IPS DF 6.9 (cell line): ENCODE measurements at regions not wholly inside any gene's neighbourhood (a gene's known extent, or its start where the extent isn't known, plus 50 kb on each side); places are given as distances from the start of the nearest gene placed in this dataset.

ENCODE experiments used
- DNase-seq: peaks from one replicate; pipeline ENCODE4 v3.0.0-alpha.2; 2013; ENCODE audit warnings: low read depth, low spot score
- H3K27ac ChIP-seq: one replicate; pipeline ENCODE4 v1.5.1; 2013; ENCODE audit warnings: low read length, control low read depth
- H3K27me3 ChIP-seq: 2 replicates; pipeline ENCODE4 v1.6.1; 2013; ENCODE audit warnings: mild to moderate bottlenecking, low read length; ENCODE audit not compliant: control insufficient read depth, insufficient read depth
- H3K36me3 ChIP-seq: 2 replicates; pipeline ENCODE4 v1.6.1; 2013; ENCODE audit warnings: low read length; ENCODE audit not compliant: control insufficient read depth, insufficient read depth
- H3K4me1 ChIP-seq: 2 replicates; pipeline ENCODE4 v1.6.1; 2013; ENCODE audit warnings: low read length; ENCODE audit not compliant: control insufficient read depth, insufficient read depth
- H3K4me3 ChIP-seq: 2 replicates; pipeline ENCODE4 v1.5.1; 2013; ENCODE audit warnings: mild to moderate bottlenecking, low read length
- H3K9me3 ChIP-seq: 2 replicates; pipeline ENCODE4 v1.6.1; 2013; ENCODE audit warnings: low read length, inconsistent platforms; ENCODE audit not compliant: control insufficient read depth, insufficient read depth
- WGBS: extraction: QIAGEN DNeasy Blood & Tissue Kit; methylation state at CpG from one replicate; pipeline ENCODE4 v1.1.7; 2013; ENCODE audit warnings: mixed read lengths, missing lambda C conversion rate; ENCODE audit not compliant: insufficient read length, insufficient coverage; 5-methylcytosine and 5-hydroxymethylcytosine counted together

- H3K36me3 ChIP-seq = 0 out of 2 replicates have a peak, but pooled peaks cover 4% of the 10 kb centered on the region
- peaks cover 13% of the 10 kb centered on the region for H3K4me1 ChIP-seq
- no peaks in the 10 kb centered on the region for H3K27me3 ChIP-seq
- no peaks in the 10 kb centered on the region for H3K9me3 ChIP-seq
- no peak overlapping the region for H3K27ac ChIP-seq
- no peak for DNase-seq
- WGBS = no CpG with 5 or more reads among the region's 6 CpGs
- H3K4me3 ChIP-seq = no peak overlapping the region
These were observed 100.1 kb upstream of the FAM20C start for GRCh38 chr7:92231-92674.

GRCh38 chr7:92888-93672, 99.3 kb upstream of the FAM20C start:
- no peaks in the 10 kb centered on the region for H3K27me3 ChIP-seq
- DNase-seq = no peak
- peaks cover 13% of the 10 kb centered on the region for H3K4me1 ChIP-seq
- 0 out of 2 replicates have a peak, but pooled peaks cover 4% of the 10 kb centered on the region for H3K36me3 ChIP-seq
- no CpG with 5 or more reads among the region's 27 CpGs for WGBS
- no peak overlapping the region for H3K27ac ChIP-seq
- no peaks in the 10 kb centered on the region for H3K9me3 ChIP-seq
- H3K4me3 ChIP-seq = no peak overlapping the region

GRCh38 chr7:94251-94801, 98.0 kb upstream of the FAM20C start:
- Histone ChIP-seq H3K9me3 (no peaks in the 10 kb centered on the region), H3K4me1 (peaks cover 13% of the 10 kb centered on the region), H3K27me3 (no peaks in the 10 kb centered on the region), H3K36me3 (0 out of 2 replicates have a peak, but pooled peaks cover 4% of the 10 kb centered on the region), H3K4me3 (no peak overlapping the region), H3K27ac (no peak overlapping the region)
- WGBS = no CpG with 5 or more reads among the region's 6 CpGs
- no peak for DNase-seq

GRCh38 chr7:95180-95862, 97.0 kb upstream of the FAM20C start:
- no peak for DNase-seq
- H3K4me1 ChIP-seq = peaks cover 13% of the 10 kb centered on the region
- H3K27me3 ChIP-seq = no peaks in the 10 kb centered on the region
- H3K36me3 ChIP-seq = 0 out of 2 replicates have a peak, but pooled peaks cover 4% of the 10 kb centered on the region
- no peaks in the 10 kb centered on the region for H3K9me3 ChIP-seq
- WGBS = no CpG with 5 or more reads among the region's 8 CpGs
- H3K27ac ChIP-seq = no peak overlapping the region
- no peak overlapping the region for H3K4me3 ChIP-seq

GRCh38 chr7:95863-96260, 96.5 kb upstream of the FAM20C start:
- 0 out of 2 replicates have a peak, but pooled peaks cover 3% of the 10 kb centered on the region for H3K36me3 ChIP-seq
- DNase-seq = no peak
- H3K27me3 ChIP-seq = no peaks in the 10 kb centered on the region
- peaks cover 13% of the 10 kb centered on the region for H3K4me1 ChIP-seq
- H3K27ac ChIP-seq = no peak overlapping the region
- H3K4me3 ChIP-seq = no peak overlapping the region
- no CpG with 5 or more reads among the region's 8 CpGs for WGBS
- no peaks in the 10 kb centered on the region for H3K9me3 ChIP-seq

- H3K27me3 ChIP-seq = no peaks in the 10 kb centered on the region
- peaks cover 11% of the 10 kb centered on the region for H3K4me1 ChIP-seq
- H3K36me3 ChIP-seq = no peaks in the 10 kb centered on the region
- H3K9me3 ChIP-seq = no peaks in the 10 kb centered on the region
- no peak overlapping the region for H3K27ac ChIP-seq
- no peak overlapping the region for H3K4me3 ChIP-seq
- WGBS = no CpG with 5 or more reads among the region's 6 CpGs
- peak; percentile 68 for DNase-seq
These were observed 95.5 kb upstream of the FAM20C start for GRCh38 chr7:96861-97260.

- no CpG with 5 or more reads among the region's 3 CpGs for WGBS
- H3K4me1 ChIP-seq = peaks cover 11% of the 10 kb centered on the region
- H3K27ac ChIP-seq = peak overlapping the region; percentile 100
- no peak overlapping the region for H3K4me3 ChIP-seq
- no peak for DNase-seq
- H3K9me3 ChIP-seq = no peaks in the 10 kb centered on the region
- no peaks in the 10 kb centered on the region for H3K36me3 ChIP-seq
- H3K27me3 ChIP-seq = no peaks in the 10 kb centered on the region
These were observed 95.0 kb upstream of the FAM20C start for GRCh38 chr7:97310-97841.

GRCh38 chr7:101146-102046, 91.0 kb upstream of the FAM20C start:
- H3K4me3 ChIP-seq = no peak overlapping the region
- H3K36me3 ChIP-seq = no peaks in the 10 kb centered on the region
- no peaks in the 10 kb centered on the region for H3K27me3 ChIP-seq
- no peaks in the 10 kb centered on the region for H3K9me3 ChIP-seq
- no peaks in the 10 kb centered on the region; the same call in 1 of the 2 replicates for H3K4me1 ChIP-seq
- WGBS = no CpG with 5 or more reads among the region's 10 CpGs
- DNase-seq = no peak
- H3K27ac ChIP-seq = no peak overlapping the region

GRCh38 chr7:102047-102711, 90.2 kb upstream of the FAM20C start:
- DNase-seq = no peak
- no CpG with 5 or more reads among the region's 13 CpGs for WGBS
- no peaks in the 10 kb centered on the region for H3K36me3 ChIP-seq
- no peak overlapping the region for H3K27ac ChIP-seq
- H3K27me3 ChIP-seq = no peaks in the 10 kb centered on the region
- H3K4me3 ChIP-seq = no peak overlapping the region
- no peaks in the 10 kb centered on the region for H3K9me3 ChIP-seq
- no peaks in the 10 kb centered on the region; the same call in 1 of the 2 replicates for H3K4me1 ChIP-seq
